GM12891 (cell line): ENCODE measurements at regions not wholly inside any gene's neighbourhood (a gene's known extent, or its start where the extent isn't known, plus 50 kb on each side); places are given as distances from the start of the nearest gene placed in this dataset.

Experiments
- PAX5 ChIP-seq: IDR thresholded peaks from 2 replicates; pipeline ENCODE4 v1.6.1; 2011; ENCODE audit warnings: low read length, moderate library complexity, mild to moderate bottlenecking; ENCODE audit not compliant: insufficient read depth, severe bottlenecking
- POLR2A ChIP-seq: IDR thresholded peaks from 2 replicates; pipeline ENCODE4 v1.6.1; 2011; ENCODE audit warnings: low read depth, low read length, control low read depth
- POLR2AphosphoS5 ChIP-seq: IDR thresholded peaks from 2 replicates; pipeline ENCODE4 v1.6.1; 2011; ENCODE audit warnings: low read depth, low read length, control low read depth
- POU2F2 ChIP-seq: IDR thresholded peaks from 2 replicates; pipeline ENCODE4 v1.6.1; 2011; ENCODE audit warnings: low read depth, mild to moderate bottlenecking, control low read depth, low read length, moderate library complexity
- SPI1 ChIP-seq: IDR thresholded peaks from 2 replicates; pipeline ENCODE4 v1.6.1; 2011; ENCODE audit warnings: low read depth, low read length, control low read depth
- TAF1 ChIP-seq: IDR thresholded peaks from 2 replicates; pipeline ENCODE4 v1.6.1; 2011; ENCODE audit warnings: low read depth, low read length, control low read depth

- TF ChIP-seq TAF1 (no peak), PAX5 (no peak), POLR2A (no peak), POLR2AphosphoS5 (no peak), SPI1 (no peak), POU2F2 (no peak)
Measured at GRCh38 chrX:104420907-104421306, 145.1 kb upstream of the IL1RAPL2 start.
